ENCODE measurements at regions not wholly inside any gene's neighbourhood (a gene's known extent, or its start where the extent isn't known, plus 50 kb on each side); places are given as distances from the start of the nearest gene placed in this dataset.

DNA sequence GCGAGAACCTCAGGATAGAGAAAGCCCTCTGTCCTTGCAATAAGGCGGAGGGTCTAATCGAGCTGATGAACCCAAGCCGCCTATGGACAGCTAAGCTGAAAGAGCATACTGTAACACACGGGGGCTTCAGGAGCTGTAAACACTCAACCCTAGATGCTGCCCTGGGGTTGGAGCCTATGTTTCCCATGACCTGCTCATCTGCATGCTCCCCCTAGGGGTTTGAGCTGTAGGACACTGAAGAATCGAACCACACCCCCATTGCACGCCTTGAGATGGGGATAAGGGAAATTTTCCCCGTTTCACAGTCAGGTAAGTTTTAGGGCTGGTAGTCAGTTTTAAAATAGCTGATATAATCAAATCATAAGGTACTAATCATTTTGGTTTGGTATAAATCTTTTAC is 675.6 kb upstream of the CDH8 start:
- H3F3A ChIP-seq (ENCODE audit: control insufficient read depth, insufficient read depth), result no peaks in the 10 kb centered on the region
- H3K79me2 ChIP-seq (ENCODE audit: control insufficient read depth, low read length), result no peaks in the 10 kb centered on the region
- no peaks in the 10 kb centered on the region for H3K9me3 ChIP-seq (ENCODE audit: control insufficient read depth, insufficient read depth, low read length)
- H3K36me3 ChIP-seq (ENCODE audit: control insufficient read depth, low read length), result no peaks in the 10 kb centered on the region
- H3K4me2 ChIP-seq (ENCODE audit: low read length), result no peak overlapping the region
- no peaks in the 10 kb centered on the region for H3K9me2 ChIP-seq (replicated peaks; ENCODE audit: control insufficient read depth, low read length)
- TF ChIP-seq EZH2phosphoT487 (IDR thresholded peaks at IDR 0.05; ENCODE audit: borderline replicate concordance, low read length) (no peak), CTCF (IDR thresholded peaks at IDR 0.05; ENCODE audit: low read depth, low read length, poor library complexity, severe bottlenecking) (no peak)
- no peaks in the 10 kb centered on the region for H3K27me3 ChIP-seq (ENCODE audit: control insufficient read depth, low read length)
- H3K4me1 ChIP-seq (ENCODE audit: control insufficient read depth, low read length), result no peaks in the 10 kb centered on the region
- no peak overlapping the region for H3K4me3 ChIP-seq (ENCODE audit: low read length)
- no peak overlapping the region for H3K27ac ChIP-seq (ENCODE audit: low read depth, low read length)
- no peaks in the 10 kb centered on the region for H4K20me1 ChIP-seq (ENCODE audit: control insufficient read depth, insufficient read depth, low read depth, low read length)

- Histone ChIP-seq H3K9me2 (replicated peaks; ENCODE audit: control insufficient read depth, low read length) (no peaks in the 10 kb centered on the region), H3K36me3 (ENCODE audit: control insufficient read depth, low read length) (no peaks in the 10 kb centered on the region), H3K27me3 (ENCODE audit: control insufficient read depth, low read length) (no peaks in the 10 kb centered on the region), H3K9me3 (ENCODE audit: control insufficient read depth, insufficient read depth, low read length) (no peaks in the 10 kb centered on the region), H3K4me2 (ENCODE audit: low read length) (no peak overlapping the region), H3K4me1 (ENCODE audit: control insufficient read depth, low read length) (no peaks in the 10 kb centered on the region), H3K79me2 (ENCODE audit: control insufficient read depth, low read length) (no peaks in the 10 kb centered on the region), H4K20me1 (ENCODE audit: control insufficient read depth, insufficient read depth, low read depth, low read length) (no peaks in the 10 kb centered on the region), H3K4me3 (ENCODE audit: low read length) (no peak overlapping the region), H3F3A (ENCODE audit: control insufficient read depth, insufficient read depth) (no peaks in the 10 kb centered on the region), H3K27ac (ENCODE audit: low read depth, low read length) (no peak overlapping the region)
- TF ChIP-seq EZH2phosphoT487 (IDR thresholded peaks at IDR 0.05; ENCODE audit: borderline replicate concordance, low read length) (no peak), CTCF (IDR thresholded peaks at IDR 0.05; ENCODE audit: low read depth, low read length, poor library complexity, severe bottlenecking) (no peak)
Observed at GRCh38 chr16:62709794-62710193, 673.6 kb upstream of the CDH8 start.

DNA sequence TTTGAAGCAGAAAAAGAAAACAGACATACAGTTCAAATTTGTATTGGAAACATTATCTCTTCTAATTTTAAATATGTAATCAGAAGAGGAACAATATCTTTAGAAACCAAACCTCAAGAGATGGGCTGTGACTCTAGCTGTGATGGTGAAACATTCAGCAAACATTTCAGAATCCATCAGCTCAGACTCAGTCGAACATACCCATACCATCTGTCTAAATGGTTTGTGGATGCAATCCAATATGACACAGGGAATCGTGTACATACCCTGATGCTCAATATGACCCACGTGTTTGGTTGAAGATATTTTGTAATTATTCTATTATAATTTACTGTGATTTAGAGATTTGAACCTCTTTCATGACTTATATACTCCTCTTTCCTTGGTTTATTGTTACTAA is 665.2 kb upstream of the CDH8 start:
- H3K27me3 ChIP-seq (ENCODE audit: control insufficient read depth, low read length), result no peaks in the 10 kb centered on the region
- no peak overlapping the region for H3K4me2 ChIP-seq (ENCODE audit: low read length)
- H3K27ac ChIP-seq (ENCODE audit: low read depth, low read length), result no peak overlapping the region
- H3K79me2 ChIP-seq (ENCODE audit: control insufficient read depth, low read length), result no peaks in the 10 kb centered on the region
- no peaks in the 10 kb centered on the region for H3K4me1 ChIP-seq (ENCODE audit: control insufficient read depth, low read length)
- no peaks in the 10 kb centered on the region for H4K20me1 ChIP-seq (ENCODE audit: control insufficient read depth, insufficient read depth, low read depth, low read length)
- TF ChIP-seq CTCF (IDR thresholded peaks at IDR 0.05; ENCODE audit: low read depth, low read length, poor library complexity, severe bottlenecking) (no peak), EZH2phosphoT487 (IDR thresholded peaks at IDR 0.05; ENCODE audit: borderline replicate concordance, low read length) (no peak)
- H3K36me3 ChIP-seq (ENCODE audit: control insufficient read depth, low read length), result no peaks in the 10 kb centered on the region
- H3K4me3 ChIP-seq (ENCODE audit: low read length), result no peak overlapping the region
- no peaks in the 10 kb centered on the region for H3K9me2 ChIP-seq (replicated peaks; ENCODE audit: control insufficient read depth, low read length)
- H3K9me3 ChIP-seq (ENCODE audit: control insufficient read depth, insufficient read depth, low read length), result no peaks in the 10 kb centered on the region
- H3F3A ChIP-seq (ENCODE audit: control insufficient read depth, insufficient read depth), result no peaks in the 10 kb centered on the region

Data from DOHH2 (cell line).